GM12878 (cell line): ENCODE measurements at regions not wholly inside any gene's neighbourhood (a gene's known extent, or its start where the extent isn't known, plus 50 kb on each side); places are given as distances from the start of the nearest gene placed in this dataset.

ENCODE experiments used
- ATAC-seq: fragments of 200-7000 bp; cut with Tn5 transposase; 3 replicates; pipeline ENCODE4 v1.9.1; 2020; ENCODE audit warnings: mild to moderate bottlenecking, moderate library complexity
- BruUV-seq: library from RNA; stranded (reverse); fragments of 400-500 nt; replicated peaks from 2 replicates; lab custom pipeline; 2021; lab: Mats Ljungman, UMichigan
- CTCF ChIA-PET: fragments of 300-600 bp; sonication (Branson Sonifier 250); formaldehyde crosslinking; extraction: SDS; loops from one replicate; lab custom pipeline; 2021; ENCODE audit warnings: inconsistent platforms; lab: Yijun Ruan, JAX
- POLR2A ChIA-PET: fragments of 350-600 bp; formaldehyde crosslinking; extraction: SDS; loops from one replicate; lab custom pipeline; 2021; ENCODE audit warnings: inconsistent platforms; lab: Charles Lee
- RAD21 ChIA-PET: fragments of 300-600 bp; sonication (Branson Sonifier 250); formaldehyde crosslinking; loops from one replicate; lab custom pipeline; 2023; ENCODE audit warnings: antibody characterized with exemption; ENCODE audit not compliant: unreplicated experiment; lab: Charles Lee
- SMC1A ChIA-PET: fragments of 300-600 bp; sonication (Branson Sonifier 250); formaldehyde crosslinking; loops from one replicate; lab custom pipeline; 2023; ENCODE audit not compliant: unreplicated experiment, uncharacterized antibody; lab: Charles Lee
- DNase-seq: peaks from one replicate; pipeline ENCODE4 v3.0.0-alpha.2; 2011; ENCODE audit warnings: low read depth, low spot score
- FAIRE-seq: peaks from 3 replicates; lab custom pipeline; 2011; peaks lifted over from hg19 to GRCh38; lab: Jason Lieb, UNC
- H2AFZ ChIP-seq: 2 replicates; pipeline ENCODE4 v1.6.0; 2011; ENCODE audit warnings: low read depth, low read length, control low read depth; ENCODE audit not compliant: control insufficient read depth
- H3K27ac ChIP-seq: 2 replicates; pipeline ENCODE4 v1.5.1; 2011; ENCODE audit warnings: control low read depth; ENCODE audit not compliant: control insufficient read depth, insufficient read depth
- H3K27me3 ChIP-seq, 2 experiments: replicated peaks in 1 of 2; 2 replicates each; pipeline versions ENCODE4 v1.6.0 to v1.6.1; 2011; ENCODE audit warnings: low read length in 1 of 2; ENCODE audit not compliant: control insufficient read depth in 2 of 2, insufficient read depth in 2 of 2
- H3K36me3 ChIP-seq, 2 experiments: 2 replicates each; pipeline ENCODE4 v1.5.1; 2011; ENCODE audit warnings: low read length in 1 of 2; ENCODE audit not compliant: control insufficient read depth in 2 of 2, insufficient read depth in 2 of 2
- H3K4me1 ChIP-seq: 2 replicates; pipeline ENCODE4 v1.6.1; 2011; ENCODE audit warnings: mild to moderate bottlenecking, low read length, moderate library complexity, mixed read lengths; ENCODE audit not compliant: control insufficient read depth, insufficient read depth
- H3K4me2 ChIP-seq: 2 replicates; pipeline ENCODE4 v1.6.0; 2011; ENCODE audit warnings: control low read depth; ENCODE audit not compliant: control insufficient read depth, insufficient read depth
- H3K4me3 ChIP-seq: fragments of 200-600 bp; sonication (generic); 2 replicates; pipeline ENCODE4 v1.5.1; 2016
- H3K79me2 ChIP-seq: 2 replicates; pipeline ENCODE4 v1.6.0; 2011; ENCODE audit warnings: low read length; ENCODE audit not compliant: control insufficient read depth, insufficient read depth
- H3K9ac ChIP-seq: 2 replicates; pipeline ENCODE4 v1.8.0; 2011; ENCODE audit warnings: low read length, control low read depth, mixed read lengths; ENCODE audit not compliant: control insufficient read depth, insufficient read depth
- H3K9me3 ChIP-seq: replicated peaks from 3 replicates; pipeline ENCODE4 v1.5.1; 2011; ENCODE audit warnings: mild to moderate bottlenecking, low read length; ENCODE audit not compliant: control insufficient read depth, insufficient read depth
- H4K20me1 ChIP-seq: 2 replicates; pipeline ENCODE4 v1.6.0; 2011; ENCODE audit not compliant: control insufficient read depth, insufficient read depth
- ASH2L ChIP-seq: fragments of 300-600, 200-600 bp; sonication (generic); IDR thresholded peaks from 2 replicates; pipeline ENCODE4 v1.6.1; 2017; ENCODE audit warnings: low read depth, mild to moderate bottlenecking, borderline replicate concordance
- E2F4 ChIP-seq: IDR thresholded peaks from 2 replicates; pipeline ENCODE4 v1.6.1; 2012; ENCODE audit warnings: low read depth, low read length, improper control_type of control experiment
- IRF3 ChIP-seq: fragments of 450-650 bp; IDR thresholded peaks from 2 replicates; pipeline ENCODE4 v1.6.1; 2014; ENCODE audit warnings: mild to moderate bottlenecking
- KLF5 ChIP-seq: fragments of 450-650 bp; IDR thresholded peaks from 2 replicates; pipeline ENCODE4 v1.6.1; 2014; ENCODE audit warnings: mild to moderate bottlenecking; ENCODE audit not compliant: partially characterized antibody
- MEF2A ChIP-seq: IDR thresholded peaks from 2 replicates; pipeline ENCODE4 v1.6.1; 2011; ENCODE audit warnings: low read depth, mild to moderate bottlenecking, low read length, moderate library complexity; ENCODE audit not compliant: insufficient read depth
- RAD21 ChIP-seq: IDR thresholded peaks from 2 replicates; pipeline ENCODE4 v1.6.1; 2011; ENCODE audit warnings: mild to moderate bottlenecking, low read depth, low read length, moderate library complexity; ENCODE audit not compliant: insufficient read depth
- RFX5 ChIP-seq: IDR thresholded peaks from 2 replicates; pipeline ENCODE4 v1.6.1; 2011; ENCODE audit warnings: low read depth, low read length, improper control_type of control experiment
- SMC3 ChIP-seq: IDR thresholded peaks from 2 replicates; pipeline ENCODE4 v1.6.1; 2011; ENCODE audit warnings: low read length, improper control_type of control experiment, borderline replicate concordance
- SRF ChIP-seq, 2 experiments: IDR thresholded peaks; 2 replicates each; pipeline ENCODE4 v1.6.1; 2011; ENCODE audit warnings: low read depth in 2 of 2, low read length in 2 of 2, mild to moderate bottlenecking in 1 of 2, moderate library complexity in 1 of 2
- TCF12 ChIP-seq: IDR thresholded peaks from 2 replicates; pipeline ENCODE4 v1.6.1; 2011; ENCODE audit warnings: low read depth, mild to moderate bottlenecking, low read length
- ZBED1 ChIP-seq: IDR thresholded peaks from 2 replicates; pipeline ENCODE4 v1.6.1; 2016; ENCODE audit warnings: borderline replicate concordance
- ZBTB33 ChIP-seq: fragments of 450-650 bp; IDR thresholded peaks from 2 replicates; pipeline ENCODE4 v1.6.1; 2017; ENCODE audit warnings: mild to moderate bottlenecking
- WGBS: methylation state at CpG from one replicate; pipeline ENCODE4 v1.1.6; 2016; ENCODE audit warnings: low lambda C conversion rate; ENCODE audit not compliant: insufficient replicate concordance, insufficient coverage; ENCODE audit errors: missing lambda C conversion rate; 5-methylcytosine and 5-hydroxymethylcytosine counted together
- in situ Hi-C: fragments of 300-500 bp; cut with MboI; formaldehyde crosslinking; loops from 9 replicates; pipeline ENCODE4 v1.14.3; 2018; ENCODE audit warnings: mixed read lengths
- intact Hi-C: fragments of 100-400 bp; cut with micrococcal nuclease; formaldehyde crosslinking; loops from one replicate; pipeline ENCODE4 v1.14.2; 2022; ENCODE audit not compliant: unreplicated experiment

- DNase-seq: no peak
- in situ Hi-C loops (no loop called here), intact Hi-C loops (no loop called here)
- H2AFZ ChIP-seq: no peak overlapping the region
- ChIA-PET POLR2A (no interaction called here), RAD21 (no interaction called here), SMC1A (no interaction called here), CTCF (no interaction called here)
- FAIRE-seq: no peak
- no peaks in the 10 kb centered on the region for H3K36me3 ChIP-seq
- H3K4me1 ChIP-seq: no peaks in the 10 kb centered on the region
- H3K27ac ChIP-seq: no peak overlapping the region
- H4K20me1 ChIP-seq: no peaks in the 10 kb centered on the region
- no peaks in the 10 kb centered on the region for H3K27me3 ChIP-seq
- no peak for ATAC-seq
- 12% methylated on average over 7 of the region's 7 CpGs for WGBS
- H3K9me3 ChIP-seq: peaks cover 1% of the 10 kb centered on the region; the same call in 1 of the 3 replicates
- H3K79me2 ChIP-seq: no peaks in the 10 kb centered on the region
- no peak overlapping the region for H3K4me2 ChIP-seq
- no TSS peak for BruUV-seq
- no peak overlapping the region for H3K9ac ChIP-seq
- TF ChIP-seq RAD21 (no peak), ZBTB33 (no peak), SRF (IDR thresholded peaks at IDR 0.05; ENCODE audit: low read depth in 2 of 2, low read length in 2 of 2) (no peak), ZBED1 (no peak), TCF12 (no peak), E2F4 (no peak), SMC3 (no peak), IRF3 (no peak), RFX5 (no peak), MEF2A (no peak), KLF5 (no peak), ASH2L (no peak)
- no peak overlapping the region for H3K4me3 ChIP-seq
Observed at GRCh38 chr6:169890901-169891300, 139.5 kb downstream of the ERMARD start.
